ENCODE measurements at regions not wholly inside any gene's neighbourhood (a gene's known extent, or its start where the extent isn't known, plus 50 kb on each side); places are given as distances from the start of the nearest gene placed in this dataset.

GRCh38 chr18:52216109-52216508 is 123.9 kb upstream of the DCC start:
- Histone ChIP-seq H2AFZ (ENCODE audit: insufficient read depth, low read depth, low read length, poor library complexity, severe bottlenecking) (no peak overlapping the region), H3K9me3 (replicated peaks in 1 of 2; ENCODE audit: control insufficient read depth in 1 of 2, insufficient read depth in 1 of 2, low read length in 2 of 2) (no peaks in the 10 kb centered on the region), H3K4me2 (replicated peaks; ENCODE audit: extremely low read depth, low read length, poor library complexity, severe bottlenecking) (no peak overlapping the region), H4K20me1 (ENCODE audit: insufficient read depth, low read length) (no peaks in the 10 kb centered on the region), H3K27ac (ENCODE audit: low read depth in 1 of 2, low read length in 2 of 2) (no peak overlapping the region), H3K9ac (ENCODE audit: insufficient read depth, low read length, poor library complexity, severe bottlenecking) (no peak overlapping the region), H3K4me1 (ENCODE audit: control insufficient read depth in 1 of 2, insufficient read depth in 2 of 2, low read length in 2 of 2) (no peaks in the 10 kb centered on the region), H3K4me3 (replicated peaks in 1 of 3; ENCODE audit: low read depth in 2 of 3, low read length in 3 of 3) (no peak overlapping the region), H3K36me3 (replicated peaks in 1 of 2; ENCODE audit: control insufficient read depth in 1 of 2, insufficient read depth in 2 of 2, low read length in 2 of 2) (no peaks in the 10 kb centered on the region), H3K79me2 (ENCODE audit: insufficient read depth, low read length) (no peaks in the 10 kb centered on the region), H3K27me3 (ENCODE audit: control insufficient read depth in 2 of 2, insufficient read depth in 2 of 2, low read length in 2 of 2) (no peaks in the 10 kb centered on the region)
- Mint-ChIP-seq H3K27me3 (ENCODE audit: low read depth in 3 of 3) (peaks cover 0 to 1% (median 0%) of the 10 kb centered on the region in 3 donors), H3K4me3 (no peak overlapping the region), H3K27ac (no peak overlapping the region), H3K9me3 (peaks cover 0 to 4% (median 2%) of the 10 kb centered on the region in 7 donors), H3K36me3 (no peaks in the 10 kb centered on the region), H3K4me1 (no peaks in the 10 kb centered on the region)
- DNase-seq, result no peak
- intact Hi-C loops (cut with micrococcal nuclease), result no loop called here
- no peak for TF ChIP-seq CTCF (IDR thresholded peaks at IDR 0.05)

DNA sequence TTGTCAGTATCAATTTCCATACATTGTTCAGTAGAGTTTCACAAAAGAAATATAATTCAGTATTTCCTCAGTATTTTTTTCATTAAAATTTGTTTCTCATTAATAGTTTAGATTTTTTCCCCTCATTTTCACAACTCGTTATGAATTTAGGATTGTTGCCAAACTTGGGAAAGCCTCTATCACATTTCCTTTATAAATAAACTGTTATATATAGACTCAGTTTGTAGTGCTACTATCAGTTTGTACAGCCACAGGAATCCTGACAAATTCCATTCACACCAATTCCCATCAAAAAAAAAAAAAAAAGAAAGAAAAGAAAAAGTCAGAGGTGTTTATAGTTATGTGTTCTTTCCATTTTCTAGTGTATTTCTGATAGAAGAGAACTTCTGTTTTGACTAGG is 123.3 kb upstream of the DCC start:
- no peaks in the 10 kb centered on the region for H3K36me3 ChIP-seq (replicated peaks in 1 of 2; ENCODE audit: control insufficient read depth in 1 of 2, insufficient read depth in 2 of 2, low read length in 2 of 2)
- H3K79me2 ChIP-seq (ENCODE audit: insufficient read depth, low read length), result no peaks in the 10 kb centered on the region
- H3K9ac ChIP-seq (ENCODE audit: insufficient read depth, low read length, poor library complexity, severe bottlenecking), result no peak overlapping the region
- no peak for DNase-seq
- Mint-ChIP-seq H3K27me3 (ENCODE audit: low read depth in 3 of 3) (peaks cover 0 to 1% (median 0%) of the 10 kb centered on the region in 3 donors), H3K9me3 (peaks cover 0 to 3% (median 2%) of the 10 kb centered on the region in 7 donors), H3K36me3 (no peaks in the 10 kb centered on the region), H3K27ac (no peak overlapping the region), H3K4me1 (no peaks in the 10 kb centered on the region), H3K4me3 (no peak overlapping the region)
- H3K27ac ChIP-seq (ENCODE audit: low read depth in 1 of 2, low read length in 2 of 2), result no peak overlapping the region
- TF ChIP-seq CTCF (IDR thresholded peaks at IDR 0.05), result no peak
- no peaks in the 10 kb centered on the region for H3K4me1 ChIP-seq (ENCODE audit: control insufficient read depth in 1 of 2, insufficient read depth in 2 of 2, low read length in 2 of 2)
- intact Hi-C loops (cut with micrococcal nuclease), result no loop called here
- H3K9me3 ChIP-seq (replicated peaks in 1 of 2; ENCODE audit: control insufficient read depth in 1 of 2, insufficient read depth in 1 of 2, low read length in 2 of 2), result no peaks in the 10 kb centered on the region
- H3K4me2 ChIP-seq (replicated peaks; ENCODE audit: extremely low read depth, low read length, poor library complexity, severe bottlenecking), result no peak overlapping the region
- no peak overlapping the region for H2AFZ ChIP-seq (ENCODE audit: insufficient read depth, low read depth, low read length, poor library complexity, severe bottlenecking)
- H4K20me1 ChIP-seq (ENCODE audit: insufficient read depth, low read length), result no peaks in the 10 kb centered on the region
- no peaks in the 10 kb centered on the region for H3K27me3 ChIP-seq (ENCODE audit: control insufficient read depth in 2 of 2, insufficient read depth in 2 of 2, low read length in 2 of 2)
- no peak overlapping the region for H3K4me3 ChIP-seq (replicated peaks in 1 of 3; ENCODE audit: low read depth in 2 of 3, low read length in 3 of 3)
- WGBS (ENCODE audit: insufficient coverage), result no CpG with 5 or more reads among the region's 1 CpG

All from CD14-positive monocyte (primary cell).